IMR-90 (cell line): ENCODE measurements at regions not wholly inside any gene's neighbourhood (a gene's known extent, or its start where the extent isn't known, plus 50 kb on each side); places are given as distances from the start of the nearest gene placed in this dataset.

Source experiments
- CEBPB ChIP-seq: IDR thresholded peaks from 2 replicates; pipeline ENCODE4 v1.6.1; 2012; ENCODE audit warnings: low read depth, low read length, improper control_type of control experiment
- CHD1 ChIP-seq: IDR thresholded peaks from 2 replicates; pipeline ENCODE4 v1.6.1; 2012; ENCODE audit warnings: low read depth, low read length, improper control_type of control experiment
- CTCF ChIP-seq: conservative IDR thresholded peaks from 2 replicates; pipeline ENCODE4 v1.5.1; 2012; ENCODE audit warnings: mild to moderate bottlenecking, low read depth, low read length, improper control_type of control experiment
- ELK1 ChIP-seq: fragments of 150-350 bp; IDR thresholded peaks from 2 replicates; pipeline ENCODE4 v1.6.1; 2016; ENCODE audit warnings: low read depth, mild to moderate bottlenecking, low read length, moderate library complexity, borderline replicate concordance
- MAZ ChIP-seq: IDR thresholded peaks from 2 replicates; pipeline ENCODE4 v1.6.1; 2012; ENCODE audit warnings: low read depth, mild to moderate bottlenecking, low read length, improper control_type of control experiment, moderate library complexity, borderline replicate concordance
- MXI1 ChIP-seq: IDR thresholded peaks from 2 replicates; pipeline ENCODE4 v1.6.1; 2012; ENCODE audit warnings: low read depth, mild to moderate bottlenecking, low read length, moderate library complexity, borderline replicate concordance
- NFE2L2 ChIP-seq: fragments of 150-350 bp; IDR thresholded peaks from 2 replicates; pipeline ENCODE4 v1.6.1; 2016; ENCODE audit warnings: low read depth, mild to moderate bottlenecking, low read length
- POLR2A ChIP-seq: IDR thresholded peaks from 2 replicates; pipeline ENCODE4 v1.6.1; 2012; ENCODE audit warnings: mild to moderate bottlenecking, low read depth, low read length
- RAD21 ChIP-seq: IDR thresholded peaks from 2 replicates; pipeline ENCODE4 v1.6.1; 2012; ENCODE audit warnings: low read length, improper control_type of control experiment
- RCOR1 ChIP-seq: IDR thresholded peaks from 2 replicates; pipeline ENCODE4 v1.6.1; 2012; ENCODE audit warnings: mild to moderate bottlenecking, low read length, improper control_type of control experiment; ENCODE audit not compliant: insufficient replicate concordance
- RFX5 ChIP-seq: IDR thresholded peaks from 2 replicates; pipeline ENCODE4 v1.8.0; 2012; ENCODE audit warnings: low read depth, mild to moderate bottlenecking, low read length, moderate library complexity
- USF2 ChIP-seq: fragments of 150-350 bp; IDR thresholded peaks from 2 replicates; pipeline ENCODE4 v1.6.1; 2017; ENCODE audit warnings: mild to moderate bottlenecking, antibody characterized with exemption, low read length, low read depth

GRCh38 chr22:40114411-40114810 lies 63.3 kb upstream of the TNRC6B start:
- TF ChIP-seq CTCF = no peak
- no peak for TF ChIP-seq RFX5
- TF ChIP-seq CEBPB = no peak
- no peak for TF ChIP-seq RCOR1
- TF ChIP-seq MAZ = no peak
- TF ChIP-seq POLR2A = no peak
- no peak for TF ChIP-seq NFE2L2
- no peak for TF ChIP-seq MXI1
- TF ChIP-seq USF2 = no peak
- TF ChIP-seq ELK1 = no peak
- no peak for TF ChIP-seq CHD1
- TF ChIP-seq RAD21 = no peak
